Head of caudate nucleus (tissue), 42 donors: ENCODE measurements at regions not wholly inside any gene's neighbourhood (a gene's known extent, or its start where the extent isn't known, plus 50 kb on each side); places are given as distances from the start of the nearest gene placed in this dataset.

Source experiments
- DNase-seq, 42 donors: peaks; one replicate each; pipeline versions ENCODE4 v3.0.0 to v3.0.0-alpha.2; 2020 to 2021; ENCODE audit warnings: mixed read lengths in 7 of 42
- intact Hi-C: fragments of 100-400 bp; cut with DNase I; formaldehyde crosslinking; loops from one replicate; pipeline ENCODE4 v1.15.0; 2022

DNA sequence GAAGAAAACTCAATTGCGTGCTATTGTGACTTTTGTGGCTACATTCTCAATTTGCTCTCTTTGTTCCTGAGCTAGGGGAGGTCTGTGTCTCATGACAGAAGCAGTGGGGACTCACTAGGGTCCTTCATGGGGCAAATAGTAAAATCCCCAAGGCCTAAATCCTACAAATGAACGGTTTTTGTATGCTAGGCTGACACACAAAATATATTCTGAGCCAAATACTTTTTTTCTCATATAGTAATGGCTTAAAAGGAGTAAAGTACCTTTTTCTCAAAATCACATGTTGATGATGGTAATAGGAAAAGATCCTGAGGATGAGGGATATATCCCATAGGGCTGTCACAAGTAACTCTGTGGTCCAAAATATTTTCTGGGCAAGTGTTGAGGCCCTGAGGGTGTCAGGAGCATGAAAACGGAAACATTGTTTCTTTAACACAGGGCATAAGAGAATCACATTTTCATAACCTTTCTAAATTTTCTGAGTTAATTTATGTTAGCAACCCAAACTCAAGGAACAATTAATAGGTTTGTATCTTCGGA lies 77.5 kb upstream of the CNTNAP4 start:
- intact Hi-C loops = no loop called here
- DNase-seq = no peak

DNA sequence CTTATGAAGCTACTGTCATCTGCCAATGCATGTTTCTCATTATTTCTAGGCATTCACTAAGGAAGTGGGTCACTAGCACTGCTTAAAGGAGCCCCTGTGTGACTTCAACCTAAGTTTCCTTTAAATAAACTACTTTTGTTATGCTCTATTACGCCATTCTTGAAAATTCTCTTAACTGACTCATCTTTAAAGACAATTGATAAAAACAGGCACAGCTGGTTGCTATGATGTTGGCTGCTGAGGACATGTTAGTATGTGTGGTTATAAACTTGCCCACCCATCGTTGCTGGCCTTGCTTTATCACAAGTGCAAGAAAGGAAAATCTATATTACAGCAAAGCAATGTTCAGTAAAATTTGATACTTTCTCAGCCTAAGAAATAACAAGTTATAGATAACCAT lies 75.8 kb upstream of the CNTNAP4 start:
- intact Hi-C loops = no loop called here
- DNase-seq = no peak

DNA sequence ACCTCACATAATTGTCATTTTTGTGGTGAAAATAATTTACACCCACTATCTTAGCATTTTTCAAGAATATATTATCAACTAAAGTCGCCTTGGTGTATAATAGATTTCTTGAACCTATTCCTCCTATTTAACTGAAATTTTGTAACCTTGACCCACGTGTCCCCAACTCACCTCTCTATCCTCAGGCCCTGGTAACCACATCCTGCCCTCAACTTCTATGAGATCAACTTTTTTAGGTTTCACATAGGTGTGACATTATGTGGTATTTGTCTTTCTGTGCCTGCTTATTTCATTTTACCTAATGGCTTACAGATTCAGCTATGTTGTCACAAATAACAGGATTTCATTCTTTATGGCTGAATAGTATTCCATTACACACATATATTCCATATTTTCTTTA lies 73.0 kb upstream of the CNTNAP4 start:
- intact Hi-C loops = no loop called here
- no peak for DNase-seq

DNA sequence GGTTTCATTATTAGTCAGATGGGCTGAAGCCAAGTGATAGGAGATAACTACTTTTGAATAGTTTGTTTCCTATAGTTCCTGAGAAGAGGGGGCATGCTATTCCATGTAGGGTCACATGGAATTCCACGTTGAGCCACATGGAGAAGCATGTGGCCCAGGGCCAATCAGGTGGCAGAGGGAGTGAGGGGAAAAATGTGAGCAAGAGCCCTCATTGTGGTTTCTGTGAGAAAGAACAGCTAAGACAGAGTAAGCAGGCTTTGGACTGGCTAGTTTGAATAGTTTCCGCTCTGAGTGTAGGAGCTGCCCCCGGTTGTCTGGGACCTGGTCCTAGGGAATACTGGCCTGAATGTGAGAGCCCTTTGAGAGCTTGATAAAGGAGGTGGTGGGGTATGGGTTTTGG lies 69.9 kb upstream of the CNTNAP4 start:
- DNase-seq = no peak
- intact Hi-C loops = no loop called here

DNA sequence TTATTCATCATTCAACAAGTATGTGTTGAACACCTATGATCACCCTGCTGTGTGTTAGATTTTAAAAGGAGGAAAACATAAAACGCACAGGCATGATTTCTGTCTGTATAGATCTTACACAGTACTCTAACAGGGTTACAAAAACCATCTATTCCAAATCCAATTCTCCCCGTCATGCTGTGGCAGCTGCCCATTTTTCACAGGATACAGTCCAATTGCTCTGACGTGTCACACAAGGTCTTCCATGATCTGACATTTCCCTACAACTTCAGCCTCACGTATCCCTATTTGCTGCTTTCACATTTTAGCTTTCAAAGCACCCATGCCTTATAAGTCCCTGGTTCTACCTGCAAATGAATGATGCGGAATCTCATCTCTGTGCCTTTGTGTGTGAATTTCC lies 67.0 kb upstream of the CNTNAP4 start:
- intact Hi-C loops = no loop called here
- no peak for DNase-seq

DNA sequence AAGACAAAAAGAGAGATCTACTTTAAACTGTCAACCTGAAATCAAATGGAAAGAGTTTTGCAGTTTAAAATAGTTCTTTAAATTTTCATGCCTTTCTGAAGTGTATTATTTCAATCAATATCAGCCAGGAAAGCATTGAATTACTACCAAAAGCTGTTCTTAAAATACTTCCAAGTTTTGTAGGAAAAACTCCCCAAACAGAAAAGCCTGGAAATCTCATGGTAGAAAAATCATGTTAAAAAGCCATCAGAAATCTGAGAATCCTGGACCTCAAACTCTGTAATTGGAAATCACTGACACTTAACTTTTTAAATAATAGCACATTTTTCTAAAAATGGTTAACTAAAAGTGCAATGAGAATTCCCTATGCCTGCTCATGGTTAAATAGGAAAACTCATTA lies 63.3 kb upstream of the CNTNAP4 start:
- intact Hi-C loops = no loop called here
- no peak for DNase-seq

DNA sequence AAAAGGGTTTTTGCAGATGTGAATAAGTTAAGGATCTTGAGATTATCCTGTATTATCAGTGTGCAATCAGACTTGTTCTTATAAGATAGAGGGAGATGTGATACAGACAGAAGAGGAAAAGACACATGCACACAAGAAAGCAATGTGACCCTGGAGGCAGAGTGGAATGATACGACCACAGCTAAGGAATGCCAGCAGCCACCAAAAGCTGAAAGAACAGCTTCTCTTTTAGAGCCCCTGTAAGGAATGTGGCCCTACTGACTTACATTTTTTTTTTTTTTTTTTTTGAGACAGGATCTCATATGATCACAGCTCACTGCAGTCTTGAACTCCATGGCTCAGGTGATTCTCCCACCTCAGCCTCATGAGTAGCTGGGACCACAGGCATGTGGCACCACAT lies 62.3 kb upstream of the CNTNAP4 start:
- intact Hi-C loops = no loop called here
- no peak for DNase-seq

DNA sequence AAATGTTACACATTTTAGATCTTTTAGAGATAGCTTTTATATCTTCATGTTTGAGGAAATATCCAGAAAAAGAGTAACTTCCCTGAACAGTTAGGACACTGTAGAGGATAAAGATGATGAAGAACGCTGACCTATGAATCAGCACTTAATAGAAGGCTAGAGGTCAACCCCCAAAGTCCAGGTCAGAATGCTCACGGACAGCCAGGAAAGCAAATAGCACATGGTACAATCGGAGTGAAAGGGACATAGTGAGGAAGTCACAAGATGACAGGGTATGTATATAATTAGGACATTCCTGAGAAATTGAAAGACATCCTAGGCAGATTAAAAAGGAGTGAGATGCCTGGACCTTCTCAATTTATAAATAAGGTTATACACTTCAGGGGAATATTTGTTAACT lies 55.1 kb upstream of the CNTNAP4 start:
- DNase-seq = no peak
- intact Hi-C loops = no loop called here

DNA sequence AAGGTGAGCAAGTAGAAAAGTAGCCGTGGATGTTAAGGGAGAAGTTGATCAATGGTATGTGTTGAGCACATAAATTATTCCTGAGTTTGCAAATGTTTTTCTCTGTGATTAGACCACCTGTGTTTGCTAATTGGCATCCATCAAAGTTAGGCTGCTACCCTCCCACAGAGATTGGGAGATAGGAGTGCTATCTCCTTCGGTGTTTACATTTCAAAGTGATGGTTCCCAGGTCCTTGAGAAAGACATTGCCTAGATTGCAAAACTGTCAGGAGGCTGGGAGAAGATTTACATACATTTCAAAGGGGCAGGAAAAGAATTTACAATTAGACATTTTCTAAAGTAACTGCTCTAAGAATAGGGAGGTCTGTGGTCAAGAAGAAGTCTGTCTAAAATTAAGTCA lies 54.3 kb upstream of the CNTNAP4 start:
- no peak for DNase-seq
- intact Hi-C loops = no loop called here

DNA sequence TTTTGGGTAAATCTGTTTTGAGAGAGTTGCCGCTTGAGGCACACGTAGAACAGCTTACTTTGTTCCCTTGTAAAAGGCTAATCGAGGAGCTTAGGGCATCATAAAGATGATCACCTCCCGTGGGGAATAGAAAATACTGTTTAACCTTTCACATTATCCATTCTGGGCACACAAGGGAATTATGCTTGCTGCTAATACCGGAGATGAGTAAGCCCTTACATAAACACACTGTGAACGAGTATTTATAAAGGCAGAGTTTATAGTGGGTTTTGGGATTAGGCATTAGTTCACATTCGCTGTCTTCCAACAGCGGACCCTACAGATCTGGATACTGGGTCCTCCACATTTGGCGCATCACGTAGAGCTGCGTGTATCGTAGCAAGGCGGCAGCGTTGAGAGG lies 51.2 kb upstream of the CNTNAP4 start:
- DNase-seq = no peak
- intact Hi-C loops = no loop called here

DNA sequence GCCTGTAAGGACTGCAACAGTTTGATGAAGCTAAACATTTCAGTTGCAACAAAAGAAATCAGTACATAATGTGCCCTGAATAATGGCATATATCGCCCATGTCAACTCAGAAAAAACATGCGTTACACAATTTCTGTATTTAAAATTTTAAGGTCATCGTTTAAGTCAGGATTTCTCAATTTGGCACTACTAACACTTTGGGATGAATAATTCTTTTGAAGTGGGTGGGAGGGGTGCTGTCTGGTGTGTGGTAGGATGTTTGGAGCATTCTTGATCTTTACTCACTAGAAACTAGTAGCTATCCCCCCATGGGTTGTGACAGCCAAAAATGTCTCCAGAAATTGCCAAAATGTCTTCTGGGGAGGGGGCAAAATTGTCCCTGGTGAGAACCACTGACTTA lies 50.7 kb upstream of the CNTNAP4 start:
- DNase-seq = no peak
- intact Hi-C loops = no loop called here
